ENCODE measurements at regions not wholly inside any gene's neighbourhood (a gene's known extent, or its start where the extent isn't known, plus 50 kb on each side); places are given as distances from the start of the nearest gene placed in this dataset.

GRCh38 chr3:19668163-19668562 lies 265.9 kb downstream of the EFHB start:
- no peaks in the 10 kb centered on the region for H3K9me3 ChIP-seq
- TF ChIP-seq CTCF (IDR thresholded peaks at IDR 0.05), result no peak
- ATAC-seq (no peak), DNase-seq (no peak)
- intact Hi-C loops (cut with DNase I), result no loop called here
- H3K4me1 ChIP-seq, result no peaks in the 10 kb centered on the region
- H3K27me3 ChIP-seq (ENCODE audit: low read depth), result no peaks in the 10 kb centered on the region
- H3K4me3 ChIP-seq, result no peak overlapping the region
- no peak overlapping the region for H3K27ac ChIP-seq
- H3K36me3 ChIP-seq, result no peaks in the 10 kb centered on the region

GRCh38 chr3:19662486-19662885 lies 271.5 kb downstream of the EFHB start:
- intact Hi-C loops (cut with DNase I), result no loop called here

GRCh38 chr3:19652336-19652735 lies 281.7 kb downstream of the EFHB start:
- ATAC-seq (no peak), DNase-seq (no peak)
- H3K9me3 ChIP-seq, result peaks cover 18% of the 10 kb centered on the region
- H3K36me3 ChIP-seq, result no peaks in the 10 kb centered on the region
- no peak overlapping the region for H3K27ac ChIP-seq
- intact Hi-C loops (cut with DNase I), result no loop called here
- no peaks in the 10 kb centered on the region for H3K4me1 ChIP-seq
- H3K27me3 ChIP-seq (ENCODE audit: low read depth), result no peaks in the 10 kb centered on the region
- H3K4me3 ChIP-seq, result no peak overlapping the region
- no peak for TF ChIP-seq CTCF (IDR thresholded peaks at IDR 0.05)

More at GRCh38 chr3:19662486-19662885, 271.5 kb downstream of the EFHB start:
- ATAC-seq (no peak), DNase-seq (no peak)
- no peak overlapping the region for H3K27ac ChIP-seq
- H3K4me3 ChIP-seq, result no peak overlapping the region
- no peaks in the 10 kb centered on the region for H3K4me1 ChIP-seq
- no peaks in the 10 kb centered on the region for H3K9me3 ChIP-seq
- H3K27me3 ChIP-seq (ENCODE audit: low read depth), result no peaks in the 10 kb centered on the region
- TF ChIP-seq CTCF (IDR thresholded peaks at IDR 0.05), result no peak
- no peaks in the 10 kb centered on the region for H3K36me3 ChIP-seq

- no peak for TF ChIP-seq CTCF (IDR thresholded peaks at IDR 0.05)
- H3K4me1 ChIP-seq, result no peaks in the 10 kb centered on the region
- no peaks in the 10 kb centered on the region for H3K36me3 ChIP-seq
- H3K4me3 ChIP-seq, result no peak overlapping the region
- DNase-seq, result no peak
- no peaks in the 10 kb centered on the region for H3K9me3 ChIP-seq
- H3K27me3 ChIP-seq (ENCODE audit: low read depth), result no peaks in the 10 kb centered on the region
- intact Hi-C loops (cut with DNase I), result no loop called here
- ATAC-seq, result no peak
- H3K27ac ChIP-seq, result no peak overlapping the region
Observed at GRCh38 chr3:19645093-19645492, 288.9 kb downstream of the EFHB start.

- no peak for ATAC-seq
- no peak for TF ChIP-seq CTCF (IDR thresholded peaks at IDR 0.05)
- Histone ChIP-seq H3K27ac (no peak overlapping the region), H3K4me3 (no peak overlapping the region), H3K4me1 (no peaks in the 10 kb centered on the region), H3K36me3 (no peaks in the 10 kb centered on the region), H3K9me3 (no peaks in the 10 kb centered on the region), H3K27me3 (ENCODE audit: low read depth) (no peaks in the 10 kb centered on the region)
- no peak for DNase-seq
- intact Hi-C loops (cut with DNase I), result no loop called here
Observed at GRCh38 chr3:19644405-19644804, 289.6 kb downstream of the EFHB start.

GRCh38 chr3:19641408-19641807 lies 292.6 kb downstream of the EFHB start:
- ATAC-seq (no peak), DNase-seq (no peak)
- Histone ChIP-seq H3K9me3 (peaks cover 3% of the 10 kb centered on the region), H3K36me3 (no peaks in the 10 kb centered on the region), H3K4me1 (no peaks in the 10 kb centered on the region), H3K4me3 (no peak overlapping the region), H3K27ac (no peak overlapping the region), H3K27me3 (ENCODE audit: low read depth) (no peaks in the 10 kb centered on the region)
- intact Hi-C loops (cut with DNase I), result no loop called here
- no peak for TF ChIP-seq CTCF (IDR thresholded peaks at IDR 0.05)

Measured in lower lobe of right lung (tissue), 2 donors.